ENCODE measurements at regions not wholly inside any gene's neighbourhood (a gene's known extent, or its start where the extent isn't known, plus 50 kb on each side); places are given as distances from the start of the nearest gene placed in this dataset.

GRCh38 chr2:18423636-18424035 is 136.8 kb downstream of the RDH14 start:
- no peak for DNase-seq (ENCODE audit: low read depth)

GRCh38 chr2:18422432-18423165 is 137.9 kb downstream of the RDH14 start:
- no peak for DNase-seq (ENCODE audit: low read depth)

GRCh38 chr2:18413676-18414396 is 146.6 kb downstream of the RDH14 start:
- DNase-seq (ENCODE audit: low read depth): peak; percentile 64

GRCh38 chr2:18412980-18413675 is 147.3 kb downstream of the RDH14 start:
- DNase-seq (ENCODE audit: low read depth): no peak

GRCh38 chr2:18411626-18412025 is 148.8 kb downstream of the RDH14 start:
- DNase-seq (ENCODE audit: low read depth): no peak

GRCh38 chr2:18410543-18410942 is 149.9 kb downstream of the RDH14 start:
- DNase-seq (ENCODE audit: low read depth): no peak

- DNase-seq (ENCODE audit: low read depth): no peak
These were observed 151.8 kb downstream of the RDH14 start for GRCh38 chr2:18408638-18409037.

GRCh38 chr2:18406219-18406618 is 154.2 kb downstream of the RDH14 start:
- DNase-seq (ENCODE audit: low read depth): no peak

GRCh38 chr2:18404708-18405107 is 155.7 kb downstream of the RDH14 start:
- no peak for DNase-seq (ENCODE audit: low read depth)

GRCh38 chr2:18403921-18404522 is 156.4 kb downstream of the RDH14 start:
- DNase-seq (ENCODE audit: low read depth): no peak

- no peak for DNase-seq (ENCODE audit: low read depth)
These were observed 157.6 kb downstream of the RDH14 start for GRCh38 chr2:18402831-18403230.

- no peak for DNase-seq (ENCODE audit: low read depth)
These were observed 159.0 kb downstream of the RDH14 start for GRCh38 chr2:18401471-18401870.

GRCh38 chr2:18399601-18400000 is 160.9 kb downstream of the RDH14 start:
- DNase-seq (ENCODE audit: low read depth): no peak

GRCh38 chr2:18398833-18399232 is 161.6 kb downstream of the RDH14 start:
- no peak for DNase-seq (ENCODE audit: low read depth)

GRCh38 chr2:18396329-18397010 is 164.0 kb downstream of the RDH14 start:
- no peak for DNase-seq (ENCODE audit: low read depth)

- DNase-seq (ENCODE audit: low read depth): no peak
These were observed 164.9 kb downstream of the RDH14 start for GRCh38 chr2:18395555-18395954.

- DNase-seq (ENCODE audit: low read depth): peak; percentile 75
These were observed 172.8 kb downstream of the RDH14 start for GRCh38 chr2:18387441-18388206.

- no peak for DNase-seq (ENCODE audit: low read depth)
These were observed 176.2 kb downstream of the RDH14 start for GRCh38 chr2:18384242-18384641.

- DNase-seq (ENCODE audit: low read depth): no peak
These were observed 179.1 kb downstream of the RDH14 start for GRCh38 chr2:18381386-18381785.

GRCh38 chr2:18380321-18380720 is 180.1 kb downstream of the RDH14 start:
- DNase-seq (ENCODE audit: low read depth): no peak

- DNase-seq (ENCODE audit: low read depth): no peak
These were observed 180.6 kb downstream of the RDH14 start for GRCh38 chr2:18379870-18380269.

All from fibroblast of the conjunctiva (primary cell).